Hematopoietic multipotent progenitor cell treated with erythropoietin and hydrocortisone succinate and interleukin-3 and kit ligand, for 17 days (in vitro differentiated cells): ENCODE measurements at regions not wholly inside any gene's neighbourhood (a gene's known extent, or its start where the extent isn't known, plus 50 kb on each side); places are given as distances from the start of the nearest gene placed in this dataset.
"Not testable (repeated sequence)": the region's sequence is repeated elsewhere in the genome, so short reads cannot be mapped to it uniquely, and the experiment has no call there.

Experiments used
- DNase-seq: peaks from one replicate; pipeline ENCODE4 v3.0.0-alpha.2; 2015; ENCODE audit warnings: low spot score

GRCh38 chr4:64014647-64015046 is 394.6 kb downstream of the TECRL start:
- no peak for DNase-seq

GRCh38 chr4:64001229-64001898 is 407.9 kb downstream of the TECRL start:
- no peak for DNase-seq

GRCh38 chr4:64000241-64000640 is 409.0 kb downstream of the TECRL start:
- no peak for DNase-seq

GRCh38 chr4:63986253-63986652 is 423.0 kb downstream of the TECRL start:
- no peak for DNase-seq

GRCh38 chr4:63983224-63983623 is 426.0 kb downstream of the TECRL start:
- DNase-seq = no peak

GRCh38 chr4:63965875-63966274 is 443.4 kb downstream of the TECRL start:
- no peak for DNase-seq

- not testable (repeated sequence) for DNase-seq
Observed at GRCh38 chr4:63942706-63943286, 466.5 kb downstream of the TECRL start.

GRCh38 chr4:63937961-63938360 is 471.3 kb downstream of the TECRL start:
- no peak for DNase-seq

GRCh38 chr4:63922146-63922545 is 487.1 kb downstream of the TECRL start:
- DNase-seq = no peak

GRCh38 chr4:63921561-63921960 is 487.7 kb downstream of the TECRL start:
- DNase-seq = no peak

- DNase-seq = no peak
Observed at GRCh38 chr4:63919636-63920365, 489.4 kb downstream of the TECRL start.

- no peak for DNase-seq
Observed at GRCh38 chr4:63906660-63907183, 502.5 kb downstream of the TECRL start.

- no peak for DNase-seq
Observed at GRCh38 chr4:63904201-63904600, 505.0 kb downstream of the TECRL start.

- DNase-seq = no peak
Observed at GRCh38 chr4:63901304-63901703, 507.9 kb downstream of the TECRL start.

- DNase-seq = no peak
Observed at GRCh38 chr4:63898961-63899360, 510.3 kb downstream of the TECRL start.

GRCh38 chr4:63894161-63894560 is 515.1 kb downstream of the TECRL start:
- DNase-seq = no peak

- DNase-seq = no peak
Observed at GRCh38 chr4:63869370-63869769, 539.9 kb downstream of the TECRL start.

- DNase-seq = no peak
Observed at GRCh38 chr4:63851496-63851895, 557.8 kb downstream of the TECRL start.

GRCh38 chr4:63841266-63841665 is 568.0 kb downstream of the TECRL start:
- DNase-seq = no peak

GRCh38 chr4:63831590-63832155 is 577.6 kb downstream of the TECRL start:
- DNase-seq = no peak

GRCh38 chr4:63817196-63817865 is 591.9 kb downstream of the TECRL start:
- no peak for DNase-seq
